B cell (primary cell): ENCODE measurements at regions not wholly inside any gene's neighbourhood (a gene's known extent, or its start where the extent isn't known, plus 50 kb on each side); places are given as distances from the start of the nearest gene placed in this dataset.

Source experiments
- CTCF ChIP-seq: fragments of 200-600 bp; IDR thresholded peaks from one replicate; pipeline ENCODE4 v1.8.0; 2022; ENCODE audit warnings: antibody characterized with exemption, mild to moderate bottlenecking
- EZH2 ChIP-seq: IDR thresholded peaks from 2 replicates; pipeline ENCODE4 v1.6.1; 2012; ENCODE audit warnings: borderline replicate concordance, low read depth, mild to moderate bottlenecking, moderate library complexity, low read length; ENCODE audit not compliant: insufficient read depth, poor library complexity, severe bottlenecking

DNA sequence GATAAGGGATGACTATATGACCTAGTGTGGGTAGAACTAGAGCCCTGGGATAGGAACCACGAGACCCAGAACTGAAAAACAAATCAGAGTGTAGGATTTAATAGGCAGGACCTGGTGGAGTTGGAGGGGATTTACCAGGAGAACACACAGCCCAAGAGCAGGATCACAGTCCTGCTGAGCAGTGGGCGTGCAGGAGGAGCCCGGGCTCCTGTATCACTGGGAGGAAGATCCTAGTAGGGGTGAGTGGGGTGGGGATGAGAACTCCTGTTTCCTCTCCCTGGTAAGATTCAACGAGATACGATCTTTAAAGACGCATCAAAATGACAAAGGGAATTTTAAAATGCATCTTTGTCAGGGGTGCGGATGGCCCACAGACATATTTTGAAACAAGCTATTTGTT, 220.1 kb downstream of the GALC start:
- TF ChIP-seq EZH2 (no peak), CTCF (no peak)
